ENCODE measurements at regions not wholly inside any gene's neighbourhood (a gene's known extent, or its start where the extent isn't known, plus 50 kb on each side); places are given as distances from the start of the nearest gene placed in this dataset.

DNA sequence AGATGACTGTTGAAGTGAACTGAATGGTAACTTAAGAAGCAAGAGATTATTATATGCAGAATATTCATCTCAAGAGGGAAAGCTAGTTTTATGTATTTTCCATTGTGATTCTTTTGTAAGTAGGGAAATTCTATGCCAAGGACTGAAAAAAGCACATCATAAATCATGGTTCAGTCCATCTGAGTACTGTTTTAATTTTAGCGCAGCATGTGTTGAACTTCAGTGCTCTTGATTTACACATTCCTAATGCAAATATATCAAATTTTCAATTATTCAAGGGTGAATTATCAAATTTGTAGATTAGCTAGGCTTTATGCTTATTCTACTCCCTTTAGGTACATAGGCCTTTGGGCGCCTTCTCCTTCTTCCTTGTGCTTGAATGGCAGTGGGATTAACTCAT lies 50.3 kb upstream of the TCF12 start:
- Histone ChIP-seq H3K36me3 (ENCODE audit: control insufficient read depth, insufficient read depth, low read length) (no peaks in the 10 kb centered on the region), H3K27me3 (ENCODE audit: control insufficient read depth, insufficient read depth, low read length) (no peaks in the 10 kb centered on the region), H3K27ac (ENCODE audit: low read length) (no peak overlapping the region), H3K4me1 (ENCODE audit: control insufficient read depth, insufficient read depth, low read length) (peaks cover 7% of the 10 kb centered on the region), H3K4me3 (ENCODE audit: low read length) (no peak overlapping the region), H3K9me3 (replicated peaks; ENCODE audit: control insufficient read depth, low read depth, low read length) (no peaks in the 10 kb centered on the region)
- no peak for DNase-seq
- WGBS (ENCODE audit: insufficient coverage): no CpG with 5 or more reads among the region's 2 CpGs

DNA sequence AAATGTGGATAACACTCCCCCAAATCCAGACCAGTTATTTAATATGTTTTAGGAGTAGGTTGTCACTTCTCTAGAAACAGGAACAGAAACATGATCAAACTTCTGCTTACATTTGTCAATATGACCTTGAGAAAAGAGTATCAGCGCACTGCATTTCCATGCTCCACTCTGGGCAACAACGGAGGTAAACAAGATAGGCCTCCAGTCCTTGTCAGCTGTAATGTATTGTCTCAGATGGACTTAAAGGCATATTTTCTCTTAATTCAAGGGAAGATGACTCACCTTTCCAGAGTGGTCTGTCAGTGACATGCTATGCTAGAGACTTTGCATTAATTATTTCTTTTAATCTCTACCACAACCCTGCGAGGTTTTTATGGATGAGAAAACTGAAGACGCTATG lies 51.6 kb upstream of the TCF12 start:
- Histone ChIP-seq H3K36me3 (ENCODE audit: control insufficient read depth, insufficient read depth, low read length) (no peaks in the 10 kb centered on the region), H3K9me3 (replicated peaks; ENCODE audit: control insufficient read depth, low read depth, low read length) (no peaks in the 10 kb centered on the region), H3K27me3 (ENCODE audit: control insufficient read depth, insufficient read depth, low read length) (no peaks in the 10 kb centered on the region), H3K27ac (ENCODE audit: low read length) (no peak overlapping the region), H3K4me1 (ENCODE audit: control insufficient read depth, insufficient read depth, low read length) (peaks cover 2% of the 10 kb centered on the region), H3K4me3 (ENCODE audit: low read length) (no peak overlapping the region)
- 75% methylated on average over 2 of the region's 4 CpGs for WGBS (ENCODE audit: insufficient coverage)
- DNase-seq: no peak

- H3K27ac ChIP-seq (ENCODE audit: low read length): no peak overlapping the region
- H3K4me1 ChIP-seq (ENCODE audit: control insufficient read depth, insufficient read depth, low read length): no peaks in the 10 kb centered on the region
- DNase-seq: no peak
- H3K9me3 ChIP-seq (replicated peaks; ENCODE audit: control insufficient read depth, low read depth, low read length): no peaks in the 10 kb centered on the region
- no peaks in the 10 kb centered on the region for H3K27me3 ChIP-seq (ENCODE audit: control insufficient read depth, insufficient read depth, low read length)
- no peaks in the 10 kb centered on the region for H3K36me3 ChIP-seq (ENCODE audit: control insufficient read depth, insufficient read depth, low read length)
- H3K4me3 ChIP-seq (ENCODE audit: low read length): no peak overlapping the region
- WGBS (ENCODE audit: insufficient coverage): no CpG with 5 or more reads among the region's 2 CpGs
These were observed 60.6 kb upstream of the TCF12 start for GRCh38 chr15:56857828-56858227.

DNA sequence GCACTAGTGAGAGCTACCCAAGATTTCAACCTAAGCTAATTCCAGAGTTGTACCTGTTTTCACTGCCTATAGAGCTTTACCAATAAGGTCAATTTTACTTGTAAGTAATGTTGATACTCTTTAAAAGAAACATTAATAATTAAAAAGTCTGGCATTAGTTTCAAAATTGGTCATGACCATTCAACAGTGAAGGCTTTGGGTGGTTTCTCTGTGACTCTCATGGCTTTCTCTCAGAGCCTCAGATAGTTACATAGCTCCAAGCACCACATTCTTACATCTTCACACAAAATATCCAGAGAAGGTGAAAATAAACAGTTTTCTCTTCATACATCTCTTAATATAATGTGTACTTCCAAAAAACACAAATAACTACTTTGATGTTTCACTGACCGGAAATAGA lies 61.5 kb upstream of the TCF12 start:
- Histone ChIP-seq H3K36me3 (ENCODE audit: control insufficient read depth, insufficient read depth, low read length) (no peaks in the 10 kb centered on the region), H3K27ac (ENCODE audit: low read length) (no peak overlapping the region), H3K4me1 (ENCODE audit: control insufficient read depth, insufficient read depth, low read length) (no peaks in the 10 kb centered on the region), H3K27me3 (ENCODE audit: control insufficient read depth, insufficient read depth, low read length) (no peaks in the 10 kb centered on the region), H3K9me3 (replicated peaks; ENCODE audit: control insufficient read depth, low read depth, low read length) (no peaks in the 10 kb centered on the region), H3K4me3 (ENCODE audit: low read length) (no peak overlapping the region)
- no peak for DNase-seq
- WGBS (ENCODE audit: insufficient coverage): no CpG with 5 or more reads among the region's 1 CpG

DNA sequence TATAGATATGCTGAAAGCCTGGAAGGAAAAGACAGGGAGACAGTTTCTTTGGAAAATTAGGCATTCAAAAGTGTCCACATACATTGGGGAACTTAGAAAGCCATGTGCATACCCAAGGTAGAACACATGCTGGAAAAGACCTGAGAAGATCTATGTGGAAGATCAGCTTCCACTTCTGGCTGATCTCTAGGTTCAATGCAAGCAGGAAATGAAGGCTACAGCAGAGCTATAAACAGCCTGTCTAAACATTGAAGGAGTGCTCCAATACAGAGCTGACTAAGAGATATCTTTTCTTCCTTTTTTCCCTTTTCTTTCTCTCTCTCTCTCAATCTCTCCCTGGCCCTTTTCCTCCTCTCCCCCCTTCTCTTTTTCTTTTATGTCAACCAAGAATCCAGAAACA lies 73.6 kb upstream of the TCF12 start:
- Histone ChIP-seq H3K4me3 (ENCODE audit: low read length) (no peak overlapping the region), H3K27ac (ENCODE audit: low read length) (no peak overlapping the region), H3K4me1 (ENCODE audit: control insufficient read depth, insufficient read depth, low read length) (no peaks in the 10 kb centered on the region), H3K36me3 (ENCODE audit: control insufficient read depth, insufficient read depth, low read length) (no peaks in the 10 kb centered on the region), H3K27me3 (ENCODE audit: control insufficient read depth, insufficient read depth, low read length) (no peaks in the 10 kb centered on the region), H3K9me3 (replicated peaks; ENCODE audit: control insufficient read depth, low read depth, low read length) (no peaks in the 10 kb centered on the region)
- DNase-seq: no peak

DNA sequence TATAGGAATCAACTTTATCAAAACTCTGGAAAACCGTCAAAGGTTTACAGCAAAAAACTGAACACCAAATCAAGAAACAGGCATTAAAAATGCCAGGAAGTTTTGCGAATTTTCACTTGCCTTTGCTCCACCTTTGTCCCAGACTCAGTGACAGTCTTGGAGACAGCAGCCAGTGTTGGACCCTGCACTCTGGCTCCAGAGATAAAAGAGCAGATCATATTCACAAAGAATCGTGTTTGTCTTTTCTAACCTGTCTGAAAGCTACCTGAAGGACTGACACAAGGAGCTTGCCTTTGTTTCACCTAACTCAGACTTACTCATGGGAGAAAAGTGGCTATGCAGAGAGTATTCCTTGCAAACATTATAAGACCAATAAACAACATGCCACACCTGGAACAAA lies 74.0 kb upstream of the TCF12 start:
- Histone ChIP-seq H3K36me3 (ENCODE audit: control insufficient read depth, insufficient read depth, low read length) (no peaks in the 10 kb centered on the region), H3K27ac (ENCODE audit: low read length) (no peak overlapping the region), H3K9me3 (replicated peaks; ENCODE audit: control insufficient read depth, low read depth, low read length) (no peaks in the 10 kb centered on the region), H3K27me3 (ENCODE audit: control insufficient read depth, insufficient read depth, low read length) (no peaks in the 10 kb centered on the region), H3K4me1 (ENCODE audit: control insufficient read depth, insufficient read depth, low read length) (no peaks in the 10 kb centered on the region), H3K4me3 (ENCODE audit: low read length) (no peak overlapping the region)
- 59% methylated on average over 3 of the region's 3 CpGs for WGBS (ENCODE audit: insufficient coverage)
- DNase-seq: no peak

DNA sequence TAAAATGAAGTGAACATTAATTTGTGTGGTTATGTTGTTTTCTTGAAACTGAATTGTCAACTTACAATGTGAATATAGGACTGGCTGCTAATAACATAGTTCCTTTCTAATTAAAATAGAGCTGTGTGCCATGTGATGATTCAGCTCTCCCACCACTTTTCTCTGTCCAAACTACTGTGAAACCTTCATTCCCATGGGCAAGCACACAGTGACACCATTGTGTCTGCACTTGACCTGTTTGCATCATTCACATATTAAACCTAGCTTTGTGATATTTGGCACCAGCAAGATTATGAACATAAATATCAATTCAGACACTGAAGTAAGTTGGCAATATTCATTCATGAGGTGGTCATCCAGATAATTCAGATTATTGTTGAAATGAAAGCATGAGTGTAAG lies 78.8 kb upstream of the TCF12 start:
- H3K27ac ChIP-seq (ENCODE audit: low read length): no peak overlapping the region
- H3K36me3 ChIP-seq (ENCODE audit: control insufficient read depth, insufficient read depth, low read length): no peaks in the 10 kb centered on the region
- H3K9me3 ChIP-seq (replicated peaks; ENCODE audit: control insufficient read depth, low read depth, low read length): no peaks in the 10 kb centered on the region
- peaks cover 6% of the 10 kb centered on the region for H3K4me1 ChIP-seq (ENCODE audit: control insufficient read depth, insufficient read depth, low read length)
- H3K27me3 ChIP-seq (ENCODE audit: control insufficient read depth, insufficient read depth, low read length): no peaks in the 10 kb centered on the region
- DNase-seq: no peak
- H3K4me3 ChIP-seq (ENCODE audit: low read length): no peak overlapping the region

DNA sequence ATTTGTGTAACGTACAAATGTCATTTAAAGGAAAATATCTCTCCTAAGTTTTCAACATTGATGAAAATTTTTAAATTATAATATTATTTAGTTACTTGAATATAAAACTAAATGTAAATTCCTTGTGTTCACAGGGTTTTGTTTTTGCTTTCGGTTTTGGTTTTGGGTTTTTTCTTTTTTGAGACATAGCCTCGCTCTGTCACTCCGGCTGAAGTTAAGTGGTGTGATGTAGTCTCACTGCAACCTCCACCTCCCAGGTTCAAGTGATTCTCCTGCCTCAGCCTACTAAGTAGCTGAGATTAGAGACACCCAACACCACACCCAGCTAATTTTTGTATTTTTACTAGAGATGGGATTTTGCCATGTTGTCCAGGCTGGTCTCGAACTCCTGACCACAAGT lies 79.3 kb upstream of the TCF12 start:
- no peaks in the 10 kb centered on the region for H3K9me3 ChIP-seq (replicated peaks; ENCODE audit: control insufficient read depth, low read depth, low read length)
- WGBS (ENCODE audit: insufficient coverage): no CpG with 5 or more reads among the region's 5 CpGs
- no peak for DNase-seq

DNA sequence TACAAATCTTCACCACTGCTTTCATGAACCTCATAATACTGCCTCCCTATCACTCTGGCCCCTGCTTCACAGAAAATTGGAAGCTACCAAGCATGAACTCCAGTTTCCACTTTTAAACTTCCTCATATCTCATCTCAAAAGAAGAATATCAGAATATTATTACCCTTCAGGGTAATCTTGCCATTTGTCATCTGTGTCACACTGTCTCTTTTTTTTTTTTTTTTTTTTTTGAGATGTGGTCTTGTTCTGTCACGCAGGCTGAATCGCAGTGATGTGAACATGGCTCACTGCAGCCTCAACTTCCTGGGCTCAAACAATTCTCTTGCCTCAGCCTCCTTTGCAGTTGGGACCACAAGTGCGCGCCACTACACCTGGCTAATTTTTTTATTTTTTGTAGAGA lies 80.4 kb upstream of the TCF12 start:
- no peak for DNase-seq
- Histone ChIP-seq H3K36me3 (ENCODE audit: control insufficient read depth, insufficient read depth, low read length) (no peaks in the 10 kb centered on the region), H3K27ac (ENCODE audit: low read length) (no peak overlapping the region), H3K4me1 (ENCODE audit: control insufficient read depth, insufficient read depth, low read length) (peaks cover 6% of the 10 kb centered on the region), H3K27me3 (ENCODE audit: control insufficient read depth, insufficient read depth, low read length) (no peaks in the 10 kb centered on the region), H3K4me3 (ENCODE audit: low read length) (no peak overlapping the region), H3K9me3 (replicated peaks; ENCODE audit: control insufficient read depth, low read depth, low read length) (no peaks in the 10 kb centered on the region)
- WGBS (ENCODE audit: insufficient coverage): no CpG with 5 or more reads among the region's 4 CpGs

More for the DNA sequence above, 79.3 kb upstream of the TCF12 start:
- Histone ChIP-seq H3K4me1 (ENCODE audit: control insufficient read depth, insufficient read depth, low read length) (peaks cover 6% of the 10 kb centered on the region), H3K36me3 (ENCODE audit: control insufficient read depth, insufficient read depth, low read length) (no peaks in the 10 kb centered on the region), H3K4me3 (ENCODE audit: low read length) (no peak overlapping the region), H3K27ac (ENCODE audit: low read length) (no peak overlapping the region), H3K27me3 (ENCODE audit: control insufficient read depth, insufficient read depth, low read length) (no peaks in the 10 kb centered on the region)

DNA sequence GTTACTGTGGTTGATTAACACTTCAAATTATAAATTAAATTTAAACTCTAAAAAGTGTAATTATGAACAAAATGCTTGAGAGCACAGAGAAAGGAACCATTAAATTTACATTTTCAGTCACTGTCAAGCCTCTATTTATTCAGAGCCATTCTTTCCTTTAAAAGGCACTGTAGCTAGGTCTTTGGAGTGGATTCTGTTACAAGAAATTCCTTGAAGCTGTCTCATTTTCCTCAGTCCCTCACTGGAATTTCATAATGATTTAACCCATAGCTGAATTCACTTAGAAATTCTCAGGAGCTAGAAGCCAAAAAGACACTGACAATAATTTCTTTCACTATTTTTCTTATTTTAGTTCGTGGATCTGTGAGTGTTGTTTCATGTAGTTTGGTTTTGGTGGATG lies 81.2 kb upstream of the TCF12 start:
- Histone ChIP-seq H3K36me3 (ENCODE audit: control insufficient read depth, insufficient read depth, low read length) (no peaks in the 10 kb centered on the region), H3K9me3 (replicated peaks; ENCODE audit: control insufficient read depth, low read depth, low read length) (no peaks in the 10 kb centered on the region), H3K27me3 (ENCODE audit: control insufficient read depth, insufficient read depth, low read length) (no peaks in the 10 kb centered on the region), H3K4me1 (ENCODE audit: control insufficient read depth, insufficient read depth, low read length) (peaks cover 8% of the 10 kb centered on the region), H3K4me3 (ENCODE audit: low read length) (no peak overlapping the region), H3K27ac (ENCODE audit: low read length) (no peak overlapping the region)
- no CpG with 5 or more reads among the region's 1 CpG for whole genome bisulfite sequencing (ENCODE audit: insufficient coverage)
- DNase-seq: no peak

DNA sequence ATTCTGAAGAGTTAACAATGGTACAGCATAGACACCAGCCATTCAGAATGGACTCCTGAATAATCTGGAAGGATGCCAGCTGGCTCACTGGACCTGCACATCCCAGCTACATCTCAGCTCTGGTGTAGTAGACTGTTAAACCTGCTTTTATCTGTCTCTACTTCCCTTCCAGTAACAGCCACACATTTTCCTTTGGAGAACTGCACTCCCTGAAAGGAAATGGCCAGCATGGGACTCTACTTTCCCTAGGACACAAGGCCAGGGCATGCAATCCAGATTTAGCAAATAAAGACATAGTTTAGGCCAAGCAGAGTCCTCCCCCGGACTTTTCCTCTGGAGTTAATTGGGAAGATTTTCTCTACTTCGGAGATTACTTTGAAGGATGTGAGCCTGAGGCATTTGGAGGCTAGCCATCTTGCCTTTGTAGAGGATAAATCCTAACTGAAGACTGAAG lies 82.7 kb upstream of the TCF12 start:
- H3K4me3 ChIP-seq (ENCODE audit: low read length): no peak overlapping the region
- no peaks in the 10 kb centered on the region for H3K36me3 ChIP-seq (ENCODE audit: control insufficient read depth, insufficient read depth, low read length)
- 17% methylated on average over 1 of the region's 2 CpGs for WGBS (ENCODE audit: insufficient coverage)
- H3K4me1 ChIP-seq (ENCODE audit: control insufficient read depth, insufficient read depth, low read length): peaks cover 12% of the 10 kb centered on the region
- H3K9me3 ChIP-seq (replicated peaks; ENCODE audit: control insufficient read depth, low read depth, low read length): no peaks in the 10 kb centered on the region
- DNase-seq: peak; percentile 80
- H3K27me3 ChIP-seq (ENCODE audit: control insufficient read depth, insufficient read depth, low read length): no peaks in the 10 kb centered on the region
- no peak overlapping the region for H3K27ac ChIP-seq (ENCODE audit: low read length)
